Vagina (tissue), 2 donors: ENCODE measurements at regions not wholly inside any gene's neighbourhood (a gene's known extent, or its start where the extent isn't known, plus 50 kb on each side); places are given as distances from the start of the nearest gene placed in this dataset.

ENCODE experiments used
- CTCF ChIP-seq, 3 experiments: fragments of 450-650 bp in 2 of 3; fragments of 200-600 bp in 1 of 3; sonication (generic) in 1 of 3; IDR thresholded peaks; one replicate each; pipeline ENCODE4 v1.5.1; 2017 to 2019; ENCODE audit warnings: antibody characterized with exemption in 3 of 3, mild to moderate bottlenecking in 2 of 3, moderate library complexity in 2 of 3
- POLR2A ChIP-seq, 2 donors: fragments of 450-650 bp; IDR thresholded peaks; one replicate each; pipeline ENCODE4 v1.6.1; 2017; ENCODE audit warnings: antibody characterized with exemption in 2 of 2, mild to moderate bottlenecking in 2 of 2, moderate library complexity in 2 of 2
- POLR2AphosphoS5 ChIP-seq, 2 donors: sonication (generic); formaldehyde crosslinking; IDR thresholded peaks; one replicate each; pipeline ENCODE4 v1.9.0; 2017; ENCODE audit warnings: antibody characterized with exemption in 2 of 2, mild to moderate bottlenecking in 2 of 2, low read depth in 1 of 2; ENCODE audit not compliant: insufficient read depth in 1 of 2

DNA sequence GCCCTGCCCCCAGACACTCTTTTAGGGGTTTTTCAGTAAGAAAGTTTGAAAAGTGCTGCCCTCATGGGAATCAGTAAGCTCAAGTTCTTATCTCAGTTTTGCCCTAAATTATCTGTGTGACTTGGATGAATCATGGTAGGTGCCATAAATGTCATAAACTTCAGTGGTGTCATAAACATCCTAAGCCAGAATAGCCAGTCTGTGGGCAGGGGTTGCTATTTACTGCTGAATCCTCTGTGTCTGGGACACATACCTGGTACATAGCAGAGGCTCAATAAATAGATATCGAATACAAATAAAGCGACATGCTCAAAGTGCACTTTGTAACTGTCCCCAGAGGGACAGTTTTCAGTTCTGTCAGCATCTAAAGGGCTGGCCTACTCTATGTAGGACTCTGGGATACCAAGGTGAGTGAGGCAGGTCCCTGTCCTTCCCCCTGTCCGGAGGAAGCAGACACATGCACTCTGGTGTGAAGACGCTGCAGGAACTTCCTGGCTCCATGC is 502.1 kb downstream of the RPS24 start:
- TF ChIP-seq CTCF (IDR thresholded peaks at IDR 0.05) (no peak), POLR2AphosphoS5 (IDR thresholded peaks at IDR 0.05; ENCODE audit: insufficient read depth in 1 of 2, low read depth in 1 of 2) (no peak), POLR2A (IDR thresholded peaks at IDR 0.05) (no peak)
